Esophagus squamous epithelium (tissue), 5 donors: ENCODE measurements at regions not wholly inside any gene's neighbourhood (a gene's known extent, or its start where the extent isn't known, plus 50 kb on each side); places are given as distances from the start of the nearest gene placed in this dataset.

ENCODE experiments used
- DNase-seq: peaks from one replicate; lab custom pipeline; 2025; lab: John Stamatoyannopoulos, UW
- H3K27ac ChIP-seq, 4 donors: fragments of 200-600 bp; sonication (generic); one replicate each; pipeline ENCODE4 v1.5.1; 2016 to 2019; ENCODE audit warnings: mild to moderate bottlenecking in 1 of 4
- H3K27me3 ChIP-seq, 4 donors: fragments of 200-600 bp; sonication (generic); 1 replicate in 3 of 4; 2 replicates in 1 of 4; pipeline versions ENCODE4 v1.5.1 to v1.6.0; 2017 to 2021; ENCODE audit warnings: antibody characterized with exemption in 1 of 4
- H3K36me3 ChIP-seq, 3 donors: fragments of 200-600 bp; sonication (generic); one replicate each; pipeline ENCODE4 v1.5.1; 2016 to 2019
- H3K4me1 ChIP-seq, 3 donors: fragments of 200-600 bp; sonication (generic); one replicate each; pipeline ENCODE4 v1.5.1; 2017 to 2019
- H3K4me3 ChIP-seq, 4 donors: fragments of 200-600 bp; sonication (generic); 1 replicate in 3 of 4; 2 replicates in 1 of 4; pipeline ENCODE4 v1.5.1; 2016 to 2019; ENCODE audit warnings: mild to moderate bottlenecking in 2 of 4, moderate library complexity in 1 of 4
- H3K9me3 ChIP-seq, 3 donors: fragments of 200-600 bp; sonication (generic); one replicate each; pipeline ENCODE4 v1.5.1; 2016 to 2019
- CTCF ChIP-seq, 6 experiments: fragments of 450-650 bp in 4 of 6; fragments of 200-600 bp in 2 of 6; sonication (generic) in 2 of 6; IDR thresholded peaks; one replicate each; pipeline ENCODE4 v1.5.1; 2016 to 2019; ENCODE audit warnings: antibody characterized with exemption in 6 of 6, mild to moderate bottlenecking in 4 of 6, moderate library complexity in 4 of 6
- POLR2A ChIP-seq, 4 donors: fragments of 450-650 bp; IDR thresholded peaks; one replicate each; pipeline ENCODE4 v1.6.1; 2017; ENCODE audit warnings: antibody characterized with exemption in 4 of 4, mild to moderate bottlenecking in 4 of 4, moderate library complexity in 3 of 4
- WGBS, 2 donors: methylation state at CpG; one replicate each; pipeline ENCODE4 v1.1.5; 2018; 5-methylcytosine and 5-hydroxymethylcytosine counted together
- intact Hi-C: fragments of 100-400 bp; cut with DNase I; formaldehyde crosslinking; loops from one replicate; pipeline ENCODE4 v1.15.0; 2022
- donor health status: DM: yes; HTN: yes; CAD: no.

DNA sequence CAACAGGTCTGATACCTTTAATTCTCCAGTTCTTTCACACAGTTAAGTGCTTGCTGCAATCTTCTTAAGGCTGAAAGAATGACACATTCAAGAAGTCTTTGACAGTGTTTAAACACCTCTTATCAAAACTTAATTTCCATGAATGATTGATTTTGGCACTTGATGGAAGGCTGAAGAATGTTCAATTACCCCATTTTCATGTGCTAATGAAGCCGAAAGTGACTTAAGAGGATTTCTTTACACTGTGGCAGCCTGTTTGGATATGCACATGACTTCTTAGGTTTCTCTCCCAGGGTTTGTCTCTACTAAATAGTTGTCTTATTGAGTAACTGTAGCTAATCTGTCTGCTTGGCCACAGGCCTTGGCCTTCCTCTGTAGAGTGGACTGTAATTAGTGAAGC lies 81.1 kb upstream of the PRDM1 start:
- no peak overlapping the region for H3K4me3 ChIP-seq
- no peaks in the 10 kb centered on the region for H3K36me3 ChIP-seq
- no peak for TF ChIP-seq CTCF (IDR thresholded peaks at IDR 0.05)
- TF ChIP-seq POLR2A (IDR thresholded peaks at IDR 0.05), result no peak
- 67 to 77% methylated on average over 1 of the region's 1 CpG for WGBS, 2 donors
- H3K4me1 ChIP-seq, result no peaks in the 10 kb centered on the region
- H3K27ac ChIP-seq, result peak overlapping the region in 1 of 4 donors; percentile 17
- H3K27me3 ChIP-seq, result peaks cover 0 to 3% (median 0%) of the 10 kb centered on the region in 4 donors
- DNase-seq, result no peak
- no peaks in the 10 kb centered on the region for H3K9me3 ChIP-seq
- intact Hi-C loops, result no loop called here

GRCh38 chr6:106003268-106003987 lies 82.7 kb upstream of the PRDM1 start:
- TF ChIP-seq POLR2A (IDR thresholded peaks at IDR 0.05), result no peak
- no peak for TF ChIP-seq CTCF (IDR thresholded peaks at IDR 0.05)
- peaks cover 0 to 14% (median 0%) of the 10 kb centered on the region in 4 donors for H3K27me3 ChIP-seq
- no peaks in the 10 kb centered on the region for H3K36me3 ChIP-seq
- no peak overlapping the region for H3K4me3 ChIP-seq
- H3K9me3 ChIP-seq, result no peaks in the 10 kb centered on the region
- no peak overlapping the region for H3K27ac ChIP-seq
- 42 to 52% methylated on average over 2 of the region's 2 CpGs for WGBS, 2 donors
- intact Hi-C loops, result no loop called here
- no peaks in the 10 kb centered on the region for H3K4me1 ChIP-seq
- DNase-seq, result no peak

GRCh38 chr6:106002005-106002404 lies 84.1 kb upstream of the PRDM1 start:
- intact Hi-C loops, result no loop called here
- TF ChIP-seq POLR2A (IDR thresholded peaks at IDR 0.05), result no peak
- TF ChIP-seq CTCF (IDR thresholded peaks at IDR 0.05), result no peak
- Histone ChIP-seq H3K36me3 (no peaks in the 10 kb centered on the region), H3K9me3 (no peaks in the 10 kb centered on the region), H3K27ac (no peak overlapping the region), H3K27me3 (peaks cover 0 to 21% (median 0%) of the 10 kb centered on the region in 4 donors), H3K4me3 (no peak overlapping the region), H3K4me1 (no peaks in the 10 kb centered on the region)
- 78 to 86% methylated on average over 1 of the region's 1 CpG for WGBS, 2 donors
- no peak for DNase-seq

- Histone ChIP-seq H3K9me3 (no peaks in the 10 kb centered on the region), H3K27ac (no peak overlapping the region), H3K4me3 (no peak overlapping the region), H3K27me3 (peaks cover 0 to 32% (median 0%) of the 10 kb centered on the region in 4 donors), H3K36me3 (no peaks in the 10 kb centered on the region), H3K4me1 (no peaks in the 10 kb centered on the region)
- TF ChIP-seq CTCF (IDR thresholded peaks at IDR 0.05) (no peak), POLR2A (IDR thresholded peaks at IDR 0.05) (no peak)
- no peak for DNase-seq
- WGBS, 2 donors, result 94 to 98% methylated on average over 2 of the region's 2 CpGs
- intact Hi-C loops, result no loop called here
Measured at GRCh38 chr6:106000935-106001334, 85.2 kb upstream of the PRDM1 start.

GRCh38 chr6:105997482-105997881 lies 88.7 kb upstream of the PRDM1 start:
- no peaks in the 10 kb centered on the region for H3K36me3 ChIP-seq
- intact Hi-C loops, result no loop called here
- no peak for TF ChIP-seq CTCF (IDR thresholded peaks at IDR 0.05)
- TF ChIP-seq POLR2A (IDR thresholded peaks at IDR 0.05), result no peak
- 80 to 81% methylated on average over 4 of the region's 4 CpGs for WGBS, 2 donors
- H3K9me3 ChIP-seq, result no peaks in the 10 kb centered on the region
- DNase-seq, result no peak
- peaks cover 0 to 53% (median 0%) of the 10 kb centered on the region in 4 donors for H3K27me3 ChIP-seq
- peak overlapping the region in 2 of 4 donors; percentile 87 to 89 for H3K27ac ChIP-seq
- no peak overlapping the region for H3K4me3 ChIP-seq
- H3K4me1 ChIP-seq, result peaks cover 0 to 32% (median 15%) of the 10 kb centered on the region in 3 donors
